ENCODE measurements at regions not wholly inside any gene's neighbourhood (a gene's known extent, or its start where the extent isn't known, plus 50 kb on each side); places are given as distances from the start of the nearest gene placed in this dataset.

- H3K9ac ChIP-seq (ENCODE audit: low read length) = no peak overlapping the region
- peak; percentile 67 for TF ChIP-seq RAD21 (conservative IDR thresholded peaks at IDR 0.05)
- TF ChIP-seq SMC3 (conservative IDR thresholded peaks at IDR 0.05; ENCODE audit: poor library complexity) = peak; percentile 58
- no peak for TF ChIP-seq MXI1 (conservative IDR thresholded peaks at IDR 0.05; ENCODE audit: poor library complexity, severe bottlenecking)
- TF ChIP-seq POLR2AphosphoS5 (IDR thresholded peaks at IDR 0.05) = no peak
- peak; percentile 63 for TF ChIP-seq CTCF (IDR thresholded peaks at IDR 0.05; ENCODE audit: poor library complexity, severe bottlenecking)
- H4K20me1 ChIP-seq (ENCODE audit: insufficient read depth) = no peaks in the 10 kb centered on the region
- no peak overlapping the region for H3K4me2 ChIP-seq (ENCODE audit: low read length)
- H3F3A ChIP-seq (ENCODE audit: insufficient read depth, low read length, poor library complexity, severe bottlenecking) = no peaks in the 10 kb centered on the region
- peak overlapping the region; percentile 35 for H3K4me3 ChIP-seq (ENCODE audit: low read length)
- H3K36me3 ChIP-seq (ENCODE audit: insufficient read depth, low read length) = no peaks in the 10 kb centered on the region
- no peak overlapping the region for H3K27ac ChIP-seq (ENCODE audit: low read length)
- H3K9me3 ChIP-seq (ENCODE audit: low read length) = no peaks in the 10 kb centered on the region
- no peaks in the 10 kb centered on the region for H3K9me2 ChIP-seq (ENCODE audit: insufficient read depth, low read length)
- no peaks in the 10 kb centered on the region for H3K79me2 ChIP-seq (replicated peaks; ENCODE audit: insufficient read depth, low read length)
- H3K27me3 ChIP-seq (ENCODE audit: insufficient read depth, low read depth, low read length) = peaks cover 3% of the 10 kb centered on the region
- H2AFZ ChIP-seq (ENCODE audit: low read depth, low read length) = no peak overlapping the region
These were observed 601.2 kb upstream of the ARID1B start for GRCh38 chr6:156175971-156176421.

- no peak overlapping the region for H3K27ac ChIP-seq (ENCODE audit: low read length)
- H3K4me3 ChIP-seq (ENCODE audit: low read length) = peak overlapping the region; percentile 35
- H3F3A ChIP-seq (ENCODE audit: insufficient read depth, low read length, poor library complexity, severe bottlenecking) = no peaks in the 10 kb centered on the region
- peaks cover 3% of the 10 kb centered on the region for H3K27me3 ChIP-seq (ENCODE audit: insufficient read depth, low read depth, low read length)
- H3K4me2 ChIP-seq (ENCODE audit: low read length) = no peak overlapping the region
- H3K9me3 ChIP-seq (ENCODE audit: low read length) = no peaks in the 10 kb centered on the region
- no peak overlapping the region for H2AFZ ChIP-seq (ENCODE audit: low read depth, low read length)
- H4K20me1 ChIP-seq (ENCODE audit: insufficient read depth) = no peaks in the 10 kb centered on the region
- H3K36me3 ChIP-seq (ENCODE audit: insufficient read depth, low read length) = no peaks in the 10 kb centered on the region
- H3K9me2 ChIP-seq (ENCODE audit: insufficient read depth, low read length) = no peaks in the 10 kb centered on the region
- no peak overlapping the region for H3K9ac ChIP-seq (ENCODE audit: low read length)
- TF ChIP-seq CTCF (IDR thresholded peaks at IDR 0.05; ENCODE audit: poor library complexity, severe bottlenecking) (no peak), EZH2 (IDR thresholded peaks at IDR 0.05; ENCODE audit: borderline replicate concordance, insufficient read depth, low read length, poor library complexity, severe bottlenecking) (no peak), SMC3 (conservative IDR thresholded peaks at IDR 0.05; ENCODE audit: poor library complexity) (no peak), RAD21 (conservative IDR thresholded peaks at IDR 0.05) (no peak), TAF1 (IDR thresholded peaks at IDR 0.05; ENCODE audit: low read depth) (no peak), POLR2AphosphoS5 (IDR thresholded peaks at IDR 0.05) (no peak), EP300 (conservative IDR thresholded peaks at IDR 0.05; ENCODE audit: poor library complexity, severe bottlenecking) (no peak), MXI1 (conservative IDR thresholded peaks at IDR 0.05; ENCODE audit: poor library complexity, severe bottlenecking) (no peak), REST (IDR thresholded peaks at IDR 0.05; ENCODE audit: borderline replicate concordance) (no peak)
- no peaks in the 10 kb centered on the region for H3K79me2 ChIP-seq (replicated peaks; ENCODE audit: insufficient read depth, low read length)
These were observed 601.7 kb upstream of the ARID1B start for GRCh38 chr6:156175433-156175832.

All from neural cell (in vitro differentiated cells).